ENCODE measurements at regions not wholly inside any gene's neighbourhood (a gene's known extent, or its start where the extent isn't known, plus 50 kb on each side); places are given as distances from the start of the nearest gene placed in this dataset.
A peak's percentile ranks its signal among the peaks of the same experiment; 100 is the strongest.
"Not testable (repeated sequence)": the region's sequence is repeated elsewhere in the genome, so short reads cannot be mapped to it uniquely, and the experiment has no call there.

GRCh38 chrX:125507119-125507518 lies 187.4 kb downstream of the TEX13C start:
- no peak for DNase-seq

- DNase-seq: no peak
These were observed 200.4 kb downstream of the TEX13C start for GRCh38 chrX:125520029-125520428.

- DNase-seq: no peak
These were observed 203.1 kb downstream of the TEX13C start for GRCh38 chrX:125522752-125523151.

GRCh38 chrX:125532411-125533089 lies 212.9 kb downstream of the TEX13C start:
- DNase-seq: no peak

GRCh38 chrX:125533352-125533751 lies 213.7 kb downstream of the TEX13C start:
- DNase-seq: no peak

- no peak for DNase-seq
These were observed 224.5 kb downstream of the TEX13C start for GRCh38 chrX:125544031-125544660.

- no peak for DNase-seq
These were observed 225.2 kb downstream of the TEX13C start for GRCh38 chrX:125544856-125545255.

GRCh38 chrX:125577479-125577878 lies 257.8 kb downstream of the TEX13C start:
- no peak for DNase-seq

GRCh38 chrX:125604448-125604847 lies 284.8 kb downstream of the TEX13C start:
- DNase-seq: no peak

- DNase-seq: no peak
These were observed 285.5 kb downstream of the TEX13C start for GRCh38 chrX:125605145-125605544.

GRCh38 chrX:125614591-125615343 lies 295.1 kb downstream of the TEX13C start:
- DNase-seq: not testable (repeated sequence)

- no peak for DNase-seq
These were observed 301.3 kb downstream of the TEX13C start for GRCh38 chrX:125620715-125621587.

GRCh38 chrX:125621588-125621927 lies 301.9 kb downstream of the TEX13C start:
- DNase-seq: no peak

GRCh38 chrX:125622899-125623298 lies 303.2 kb downstream of the TEX13C start:
- DNase-seq: no peak

- DNase-seq: no peak
These were observed 308.0 kb downstream of the TEX13C start for GRCh38 chrX:125627676-125628075.

- DNase-seq: no peak
These were observed 308.8 kb downstream of the TEX13C start for GRCh38 chrX:125628435-125628834.

GRCh38 chrX:125641405-125641804 lies 321.7 kb downstream of the TEX13C start:
- no peak for DNase-seq

- DNase-seq: peak; percentile 41
These were observed 326.5 kb downstream of the TEX13C start for GRCh38 chrX:125646195-125646594.

GRCh38 chrX:125651426-125651825 lies 331.8 kb downstream of the TEX13C start:
- no peak for DNase-seq

GRCh38 chrX:125654501-125654900 lies 334.8 kb downstream of the TEX13C start:
- DNase-seq: no peak

GRCh38 chrX:125673758-125674157 lies 354.1 kb downstream of the TEX13C start:
- DNase-seq: no peak

- DNase-seq: no peak
These were observed 358.6 kb downstream of the TEX13C start for GRCh38 chrX:125678258-125678657.

- DNase-seq: no peak
These were observed 360.7 kb downstream of the TEX13C start for GRCh38 chrX:125680366-125680765.
